Hematopoietic multipotent progenitor cell (in vitro differentiated cells): ENCODE measurements at regions not wholly inside any gene's neighbourhood (a gene's known extent, or its start where the extent isn't known, plus 50 kb on each side); places are given as distances from the start of the nearest gene placed in this dataset.

Experiments used
- DNase-seq, 3 donors: peaks; one replicate each; pipeline ENCODE4 v3.0.0-alpha.2; 2011 to 2015; ENCODE audit warnings: low read depth in 2 of 3, low spot score in 2 of 3

GRCh38 chr18:70496353-70497294 is 207.8 kb downstream of the SOCS6 start:
- no peak for DNase-seq

GRCh38 chr18:70494524-70494923 is 205.7 kb downstream of the SOCS6 start:
- no peak for DNase-seq

- no peak for DNase-seq
These were observed 204.6 kb downstream of the SOCS6 start for GRCh38 chr18:70493461-70493860.

- peak in 2 of 3 donors; percentile 22 to 63 for DNase-seq
These were observed 203.0 kb downstream of the SOCS6 start for GRCh38 chr18:70491734-70492348.

- peak; percentile 17 to 72 (median 41) for DNase-seq
These were observed 201.4 kb downstream of the SOCS6 start for GRCh38 chr18:70489986-70490933.

GRCh38 chr18:70489571-70489970 is 200.7 kb downstream of the SOCS6 start:
- no peak for DNase-seq

- no peak for DNase-seq
These were observed 181.1 kb downstream of the SOCS6 start for GRCh38 chr18:70469916-70470315.

GRCh38 chr18:70468861-70469547 is 180.2 kb downstream of the SOCS6 start:
- no peak for DNase-seq

- DNase-seq, result peak; percentile 6 to 82 (median 76)
These were observed 175.7 kb downstream of the SOCS6 start for GRCh38 chr18:70464343-70465114.

GRCh38 chr18:70463085-70463484 is 174.2 kb downstream of the SOCS6 start:
- DNase-seq, result no peak

GRCh38 chr18:70462078-70462439 is 173.2 kb downstream of the SOCS6 start:
- no peak for DNase-seq

- no peak for DNase-seq
These were observed 172.7 kb downstream of the SOCS6 start for GRCh38 chr18:70461323-70462077.

GRCh38 chr18:70459731-70460130 is 170.9 kb downstream of the SOCS6 start:
- DNase-seq, result no peak

- no peak for DNase-seq
These were observed 170.4 kb downstream of the SOCS6 start for GRCh38 chr18:70459251-70459650.

- DNase-seq, result no peak
These were observed 168.9 kb downstream of the SOCS6 start for GRCh38 chr18:70457788-70458187.

- no peak for DNase-seq
These were observed 168.4 kb downstream of the SOCS6 start for GRCh38 chr18:70457223-70457622.

- DNase-seq, result no peak
These were observed 167.5 kb downstream of the SOCS6 start for GRCh38 chr18:70456376-70456775.

- peak in 2 of 3 donors; percentile 22 to 26 for DNase-seq
These were observed 166.9 kb downstream of the SOCS6 start for GRCh38 chr18:70455731-70456130.
